ENCODE measurements at regions not wholly inside any gene's neighbourhood (a gene's known extent, or its start where the extent isn't known, plus 50 kb on each side); places are given as distances from the start of the nearest gene placed in this dataset.
A peak's percentile ranks its signal among the peaks of the same experiment; 100 is the strongest.

- no peak for DNase-seq
These were observed 481.0 kb downstream of the RASEF start for GRCh38 chr9:82581935-82582334.

- no peak for DNase-seq
These were observed 480.2 kb downstream of the RASEF start for GRCh38 chr9:82582693-82583092.

GRCh38 chr9:82583524-82583923 is 479.4 kb downstream of the RASEF start:
- DNase-seq, result no peak

GRCh38 chr9:82584349-82584863 is 478.5 kb downstream of the RASEF start:
- DNase-seq, result peak in 1 of 3 donors; percentile 32

GRCh38 chr9:82586918-82587356 is 476.0 kb downstream of the RASEF start:
- no peak for DNase-seq

- DNase-seq, result peak in 1 of 3 donors; percentile 40
These were observed 474.4 kb downstream of the RASEF start for GRCh38 chr9:82588301-82589180.

- no peak for DNase-seq
These were observed 472.1 kb downstream of the RASEF start for GRCh38 chr9:82590845-82591244.

GRCh38 chr9:82593501-82593900 is 469.4 kb downstream of the RASEF start:
- DNase-seq, result peak in 2 of 3 donors; percentile 34 to 68

- peak in 1 of 3 donors; percentile 24 for DNase-seq
These were observed 465.4 kb downstream of the RASEF start for GRCh38 chr9:82597241-82598203.

GRCh38 chr9:82598241-82599039 is 464.5 kb downstream of the RASEF start:
- peak in 2 of 3 donors; percentile 33 to 65 for DNase-seq

- DNase-seq, result no peak
These were observed 463.5 kb downstream of the RASEF start for GRCh38 chr9:82599336-82599949.

GRCh38 chr9:82600536-82601292 is 462.2 kb downstream of the RASEF start:
- DNase-seq, result no peak

GRCh38 chr9:82601293-82601771 is 461.6 kb downstream of the RASEF start:
- peak; percentile 62 to 86 (median 67) for DNase-seq

- DNase-seq, result peak in 1 of 3 donors; percentile 53
These were observed 457.8 kb downstream of the RASEF start for GRCh38 chr9:82604947-82605656.

- DNase-seq, result no peak
These were observed 457.3 kb downstream of the RASEF start for GRCh38 chr9:82605657-82606031.

- DNase-seq, result peak in 1 of 3 donors; percentile 48
These were observed 456.9 kb downstream of the RASEF start for GRCh38 chr9:82606071-82606470.

- DNase-seq, result peak; percentile 68 to 89 (median 75)
These were observed 456.2 kb downstream of the RASEF start for GRCh38 chr9:82606492-82607382.

GRCh38 chr9:82608487-82608886 is 454.5 kb downstream of the RASEF start:
- no peak for DNase-seq

Data from muscle of back (tissue), 3 donors.